ENCODE measurements at regions not wholly inside any gene's neighbourhood (a gene's known extent, or its start where the extent isn't known, plus 50 kb on each side); places are given as distances from the start of the nearest gene placed in this dataset.
"Not testable (repeated sequence)": the region's sequence is repeated elsewhere in the genome, so short reads cannot be mapped to it uniquely, and the experiment has no call there.

- Histone ChIP-seq H3K27ac (no peak overlapping the region), H3K9me3 (no peaks in the 10 kb centered on the region)
Measured at GRCh38 chr3:27559381-27559780, 75.2 kb upstream of the SLC4A7 start.

GRCh38 chr3:27557411-27557810 is 73.2 kb upstream of the SLC4A7 start:
- DNase-seq (no peak), ATAC-seq (ENCODE audit: low FRiP score in 2 of 2) (peak in 1 of 2 donors; percentile 3)
- 90 to 91% methylated on average over 2 of the region's 2 CpGs for WGBS, 2 donors
- Histone ChIP-seq H3K4me3 (no peak overlapping the region), H3K9me3 (no peaks in the 10 kb centered on the region), H3K27ac (peak overlapping the region in 1 of 4 donors; percentile 24), H3K36me3 (no peaks in the 10 kb centered on the region), H3K4me1 (peaks cover 0 to 4% (median 1%) of the 10 kb centered on the region in 4 donors), H3K27me3 (no peaks in the 10 kb centered on the region)
- TF ChIP-seq, protein P1, sequence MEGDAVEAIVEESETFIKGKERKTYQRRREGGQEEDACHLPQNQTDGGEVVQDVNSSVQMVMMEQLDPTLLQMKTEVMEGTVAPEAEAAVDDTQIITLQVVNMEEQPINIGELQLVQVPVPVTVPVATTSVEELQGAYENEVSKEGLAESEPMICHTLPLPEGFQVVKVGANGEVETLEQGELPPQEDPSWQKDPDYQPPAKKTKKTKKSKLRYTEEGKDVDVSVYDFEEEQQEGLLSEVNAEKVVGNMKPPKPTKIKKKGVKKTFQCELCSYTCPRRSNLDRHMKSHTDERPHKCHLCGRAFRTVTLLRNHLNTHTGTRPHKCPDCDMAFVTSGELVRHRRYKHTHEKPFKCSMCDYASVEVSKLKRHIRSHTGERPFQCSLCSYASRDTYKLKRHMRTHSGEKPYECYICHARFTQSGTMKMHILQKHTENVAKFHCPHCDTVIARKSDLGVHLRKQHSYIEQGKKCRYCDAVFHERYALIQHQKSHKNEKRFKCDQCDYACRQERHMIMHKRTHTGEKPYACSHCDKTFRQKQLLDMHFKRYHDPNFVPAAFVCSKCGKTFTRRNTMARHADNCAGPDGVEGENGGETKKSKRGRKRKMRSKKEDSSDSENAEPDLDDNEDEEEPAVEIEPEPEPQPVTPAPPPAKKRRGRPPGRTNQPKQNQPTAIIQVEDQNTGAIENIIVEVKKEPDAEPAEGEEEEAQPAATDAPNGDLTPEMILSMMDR (IDR thresholded peaks at IDR 0.05) = no peak
- TF ChIP-seq EP300 (IDR thresholded peaks at IDR 0.05) = no peak
- TF ChIP-seq POLR2AphosphoS5 (IDR thresholded peaks at IDR 0.05) = no peak
- no peak for TF ChIP-seq POLR2A (IDR thresholded peaks at IDR 0.05)

More at GRCh38 chr3:27559381-27559780, 75.2 kb upstream of the SLC4A7 start:
- ATAC-seq (ENCODE audit: low FRiP score in 2 of 2) = no peak
- no peaks in the 10 kb centered on the region for H3K36me3 ChIP-seq
- no peak overlapping the region for H3K4me3 ChIP-seq
- DNase-seq = no peak
- H3K4me1 ChIP-seq = peaks cover 0 to 4% (median 0%) of the 10 kb centered on the region in 4 donors
- TF ChIP-seq POLR2A (IDR thresholded peaks at IDR 0.05) (no peak), POLR2AphosphoS5 (IDR thresholded peaks at IDR 0.05) (no peak), EP300 (IDR thresholded peaks at IDR 0.05) (no peak)
- TF ChIP-seq, protein P1 (IDR thresholded peaks at IDR 0.05) = no peak
- H3K27me3 ChIP-seq = no peaks in the 10 kb centered on the region

DNA sequence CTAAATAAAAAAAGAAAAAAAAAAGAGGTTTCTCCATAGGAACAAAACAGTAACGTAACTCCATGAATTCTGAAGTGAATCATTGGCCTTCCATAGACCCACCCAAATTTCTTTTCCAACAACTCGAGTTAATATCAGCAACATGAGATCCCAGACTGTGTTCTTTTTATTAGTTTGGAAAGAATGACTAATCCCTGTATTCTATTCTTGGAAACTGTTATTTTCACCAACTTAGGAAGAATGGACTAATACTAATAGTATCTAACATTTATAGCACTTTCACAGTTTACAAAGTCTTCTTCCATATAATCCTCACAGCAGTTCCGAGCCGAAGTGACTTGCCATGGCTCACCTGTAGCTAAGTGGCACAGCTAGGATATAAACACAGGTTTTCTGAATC is 72.7 kb upstream of the SLC4A7 start:
- Histone ChIP-seq H3K27me3 (no peaks in the 10 kb centered on the region), H3K27ac (peak overlapping the region in 1 of 4 donors; percentile 24), H3K9me3 (no peaks in the 10 kb centered on the region), H3K4me1 (peaks cover 0 to 4% (median 1%) of the 10 kb centered on the region in 4 donors), H3K4me3 (no peak overlapping the region), H3K36me3 (no peaks in the 10 kb centered on the region)
- DNase-seq = no peak
- 82 to 92% methylated on average over 4 of the region's 4 CpGs for WGBS, 2 donors
- peak in 1 of 2 donors; percentile 79 for ATAC-seq (ENCODE audit: low FRiP score in 2 of 2)
- TF ChIP-seq EP300 (IDR thresholded peaks at IDR 0.05) = no peak
- TF ChIP-seq, protein P1 (IDR thresholded peaks at IDR 0.05) = no peak
- no peak for TF ChIP-seq POLR2A (IDR thresholded peaks at IDR 0.05)
- no peak for TF ChIP-seq POLR2AphosphoS5 (IDR thresholded peaks at IDR 0.05)

DNA sequence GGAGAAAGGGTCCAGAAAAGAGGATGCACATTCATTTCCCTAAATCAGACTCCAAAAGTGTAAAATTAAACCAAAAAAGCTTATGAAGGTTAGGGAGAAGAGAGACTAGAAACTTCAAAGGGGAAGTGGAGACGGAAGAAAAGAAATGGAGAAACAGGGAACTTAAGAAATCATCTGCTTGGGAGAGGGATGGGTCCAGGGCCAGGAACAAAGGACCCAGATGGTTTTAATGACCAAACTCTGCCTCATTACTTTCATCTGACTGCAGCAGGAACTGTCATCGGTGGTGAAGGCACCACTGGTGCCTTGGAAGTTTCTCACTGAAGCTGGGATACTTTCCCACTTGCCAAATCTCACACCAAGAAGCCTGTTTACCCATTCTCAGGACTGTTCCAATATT is 70.5 kb upstream of the SLC4A7 start:
- 37 to 50% methylated on average over 2 of the region's 2 CpGs for WGBS, 2 donors
- Histone ChIP-seq H3K4me1 (peaks cover 0 to 3% (median under 1%) of the 10 kb centered on the region in 4 donors), H3K4me3 (no peak overlapping the region), H3K27me3 (no peaks in the 10 kb centered on the region), H3K27ac (no peak overlapping the region), H3K9me3 (no peaks in the 10 kb centered on the region), H3K36me3 (no peaks in the 10 kb centered on the region)
- ATAC-seq (ENCODE audit: low FRiP score in 2 of 2) (peak in 1 of 2 donors; percentile 69), DNase-seq (no peak)
- TF ChIP-seq POLR2A (IDR thresholded peaks at IDR 0.05) (no peak), POLR2AphosphoS5 (IDR thresholded peaks at IDR 0.05) (no peak), EP300 (IDR thresholded peaks at IDR 0.05) (no peak)
- TF ChIP-seq, protein P1 (IDR thresholded peaks at IDR 0.05) = no peak

DNA sequence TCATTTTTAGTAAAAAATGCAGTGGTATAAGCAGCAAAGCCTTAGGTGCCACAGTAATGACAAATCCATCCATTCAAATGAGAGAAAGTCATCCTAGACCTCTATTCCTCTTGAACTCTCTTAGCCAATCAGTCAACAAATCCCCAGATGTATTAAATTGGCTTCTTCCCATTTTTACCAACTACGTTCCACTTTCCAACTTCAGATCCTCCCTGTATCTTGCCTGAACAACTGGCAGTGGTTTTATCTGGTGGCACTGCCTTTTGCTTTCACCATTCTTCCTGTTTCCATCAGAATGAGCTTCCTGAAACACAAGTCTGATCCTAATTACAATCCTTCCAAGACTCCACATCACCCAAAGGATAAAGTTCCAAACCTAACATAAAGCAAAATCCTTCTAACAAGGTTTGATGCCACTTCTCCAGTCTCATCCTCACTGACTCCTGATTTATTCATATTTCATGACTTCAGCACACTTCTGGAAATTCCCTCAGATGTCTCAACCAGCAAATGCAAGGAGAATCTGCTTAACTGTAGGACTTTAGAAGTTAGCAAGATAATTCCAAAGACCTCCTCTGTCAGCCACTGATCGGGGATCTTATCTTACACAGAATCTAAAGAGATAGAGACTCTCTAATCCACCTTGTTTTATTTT is 69.8 kb upstream of the SLC4A7 start:
- TF ChIP-seq POLR2AphosphoS5 (IDR thresholded peaks at IDR 0.05) (no peak), EP300 (IDR thresholded peaks at IDR 0.05) (no peak), POLR2A (IDR thresholded peaks at IDR 0.05) (no peak)
- TF ChIP-seq, protein P1 (IDR thresholded peaks at IDR 0.05) = no peak
- H3K4me1 ChIP-seq = peaks cover 0 to 3% (median 0%) of the 10 kb centered on the region in 4 donors
- DNase-seq (no peak), ATAC-seq (ENCODE audit: low FRiP score in 2 of 2) (peak in 1 of 2 donors; percentile 46)
- H3K9me3 ChIP-seq = no peaks in the 10 kb centered on the region
- WGBS, 2 donors = 78 to 87% methylated on average over 2 of the region's 2 CpGs
- no peak overlapping the region for H3K4me3 ChIP-seq
- no peaks in the 10 kb centered on the region for H3K27me3 ChIP-seq
- no peak overlapping the region for H3K27ac ChIP-seq
- no peaks in the 10 kb centered on the region for H3K36me3 ChIP-seq

- not testable (repeated sequence) for H3K36me3 ChIP-seq; H3K9me3 ChIP-seq; H3K4me1 ChIP-seq; DNase-seq; ATAC-seq (ENCODE audit: low FRiP score in 2 of 2); H3K27ac ChIP-seq; H3K27me3 ChIP-seq; H3K4me3 ChIP-seq
- WGBS, 2 donors = 69 to 83% methylated on average over 5 of the region's 5 CpGs
Measured at GRCh38 chr3:27552708-27553107, 68.5 kb upstream of the SLC4A7 start.

- H3K4me3 ChIP-seq; H3K27me3 ChIP-seq; H3K27ac ChIP-seq; H3K36me3 ChIP-seq; H3K4me1 ChIP-seq; ATAC-seq (ENCODE audit: low FRiP score in 2 of 2); H3K9me3 ChIP-seq; DNase-seq: not testable (repeated sequence)
- WGBS, 2 donors = 86 to 96% methylated on average over 4 of the region's 4 CpGs
Measured at GRCh38 chr3:27551413-27551812, 67.2 kb upstream of the SLC4A7 start.
